Smooth muscle cell (in vitro differentiated cells): ENCODE measurements at regions not wholly inside any gene's neighbourhood (a gene's known extent, or its start where the extent isn't known, plus 50 kb on each side); places are given as distances from the start of the nearest gene placed in this dataset.

Experiments
- DNase-seq: peaks from one replicate; lab custom pipeline; 2025; ENCODE audit not compliant: unreplicated experiment; lab: John Stamatoyannopoulos, UW
- H2AFZ ChIP-seq: fragments of 200-600 bp; sonication (generic); 2 replicates; pipeline ENCODE4 v1.6.0; 2016; ENCODE audit warnings: antibody characterized with exemption, low read depth, mild to moderate bottlenecking
- H3F3A ChIP-seq: fragments of 200-600 bp; sonication (generic); 2 replicates; pipeline ENCODE4 v1.6.0; 2017; ENCODE audit warnings: antibody characterized with exemption, low read depth
- H3K27ac ChIP-seq: fragments of 200-600 bp; sonication (generic); 2 replicates; pipeline ENCODE4 v1.5.1; 2016; ENCODE audit warnings: low read depth, mild to moderate bottlenecking
- H3K27me3 ChIP-seq: fragments of 200-600 bp; sonication (generic); 2 replicates; pipeline ENCODE4 v1.6.1; 2016; ENCODE audit warnings: low read depth, mild to moderate bottlenecking
- H3K36me3 ChIP-seq: fragments of 200-600 bp; sonication (generic); 2 replicates; pipeline ENCODE4 v1.5.1; 2016; ENCODE audit warnings: low read depth
- H3K4me1 ChIP-seq: fragments of 200-600 bp; sonication (generic); 2 replicates; pipeline ENCODE4 v1.5.1; 2016; ENCODE audit warnings: low read depth
- H3K4me2 ChIP-seq: fragments of 200-600 bp; sonication (generic); 2 replicates; pipeline ENCODE4 v1.6.0; 2016; ENCODE audit warnings: mild to moderate bottlenecking
- H3K4me3 ChIP-seq: fragments of 200-600 bp; sonication (generic); 2 replicates; pipeline ENCODE4 v1.5.1; 2016; ENCODE audit warnings: mild to moderate bottlenecking
- H3K79me2 ChIP-seq: fragments of 200-600 bp; sonication (generic); 2 replicates; pipeline ENCODE4 v1.6.0; 2016; ENCODE audit warnings: low read depth, mild to moderate bottlenecking
- H3K9ac ChIP-seq: fragments of 200-600 bp; sonication (generic); 2 replicates; pipeline ENCODE4 v1.6.0; 2016; ENCODE audit warnings: low read depth
- H3K9me3 ChIP-seq: fragments of 200-600 bp; sonication (generic); replicated peaks from 2 replicates; pipeline ENCODE4 v1.5.1; 2016; ENCODE audit warnings: low read depth
- H4K20me1 ChIP-seq: fragments of 200-600 bp; sonication (generic); 2 replicates; pipeline ENCODE4 v1.6.0; 2016; ENCODE audit warnings: low read depth
- WGBS: methylation state at CpG from one replicate; pipeline ENCODE4 v1.1.7; 2016; ENCODE audit warnings: low lambda C conversion rate; 5-methylcytosine and 5-hydroxymethylcytosine counted together
- TF ChIP-seq, protein P1 (sequence below): fragments of 200-600 bp; sonication (generic); IDR thresholded peaks from 2 replicates; pipeline ENCODE4 v1.5.1; 2017; ENCODE audit warnings: borderline replicate concordance, mild to moderate bottlenecking, antibody characterized with exemption; ENCODE audit not compliant: insufficient read depth, poor library complexity, severe bottlenecking

- no peak overlapping the region for H3K9ac ChIP-seq
- no peak overlapping the region for H3K27ac ChIP-seq
- H3K4me2 ChIP-seq, result no peak overlapping the region
- TF ChIP-seq, protein P1, sequence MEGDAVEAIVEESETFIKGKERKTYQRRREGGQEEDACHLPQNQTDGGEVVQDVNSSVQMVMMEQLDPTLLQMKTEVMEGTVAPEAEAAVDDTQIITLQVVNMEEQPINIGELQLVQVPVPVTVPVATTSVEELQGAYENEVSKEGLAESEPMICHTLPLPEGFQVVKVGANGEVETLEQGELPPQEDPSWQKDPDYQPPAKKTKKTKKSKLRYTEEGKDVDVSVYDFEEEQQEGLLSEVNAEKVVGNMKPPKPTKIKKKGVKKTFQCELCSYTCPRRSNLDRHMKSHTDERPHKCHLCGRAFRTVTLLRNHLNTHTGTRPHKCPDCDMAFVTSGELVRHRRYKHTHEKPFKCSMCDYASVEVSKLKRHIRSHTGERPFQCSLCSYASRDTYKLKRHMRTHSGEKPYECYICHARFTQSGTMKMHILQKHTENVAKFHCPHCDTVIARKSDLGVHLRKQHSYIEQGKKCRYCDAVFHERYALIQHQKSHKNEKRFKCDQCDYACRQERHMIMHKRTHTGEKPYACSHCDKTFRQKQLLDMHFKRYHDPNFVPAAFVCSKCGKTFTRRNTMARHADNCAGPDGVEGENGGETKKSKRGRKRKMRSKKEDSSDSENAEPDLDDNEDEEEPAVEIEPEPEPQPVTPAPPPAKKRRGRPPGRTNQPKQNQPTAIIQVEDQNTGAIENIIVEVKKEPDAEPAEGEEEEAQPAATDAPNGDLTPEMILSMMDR, result no peak
- no peak overlapping the region for H3K4me3 ChIP-seq
- no peaks in the 10 kb centered on the region for H3F3A ChIP-seq
- H4K20me1 ChIP-seq, result no peaks in the 10 kb centered on the region
- no peak for DNase-seq
- H3K4me1 ChIP-seq, result no peaks in the 10 kb centered on the region
- peaks cover 3% of the 10 kb centered on the region for H3K9me3 ChIP-seq
- no peak overlapping the region for H2AFZ ChIP-seq
- H3K27me3 ChIP-seq, result no peaks in the 10 kb centered on the region
- no peaks in the 10 kb centered on the region for H3K36me3 ChIP-seq
- no peaks in the 10 kb centered on the region for H3K79me2 ChIP-seq
Observed at GRCh38 chr4:28822163-28822562, 1898.0 kb upstream of the PCDH7 start.

GRCh38 chr4:28827866-28828265, 1892.3 kb upstream of the PCDH7 start:
- no peaks in the 10 kb centered on the region for H3K36me3 ChIP-seq
- H3K27me3 ChIP-seq, result no peaks in the 10 kb centered on the region
- H4K20me1 ChIP-seq, result no peaks in the 10 kb centered on the region
- WGBS, result 98% methylated on average over 14 of the region's 24 CpGs
- H2AFZ ChIP-seq, result no peak overlapping the region
- no peak overlapping the region for H3K27ac ChIP-seq
- H3K79me2 ChIP-seq, result no peaks in the 10 kb centered on the region
- H3F3A ChIP-seq, result no peaks in the 10 kb centered on the region
- no peaks in the 10 kb centered on the region for H3K9me3 ChIP-seq
- H3K4me1 ChIP-seq, result no peaks in the 10 kb centered on the region
- DNase-seq, result no peak
- TF ChIP-seq, protein P1, result no peak
- H3K4me2 ChIP-seq, result no peak overlapping the region
- no peak overlapping the region for H3K9ac ChIP-seq
- H3K4me3 ChIP-seq, result no peak overlapping the region

DNA sequence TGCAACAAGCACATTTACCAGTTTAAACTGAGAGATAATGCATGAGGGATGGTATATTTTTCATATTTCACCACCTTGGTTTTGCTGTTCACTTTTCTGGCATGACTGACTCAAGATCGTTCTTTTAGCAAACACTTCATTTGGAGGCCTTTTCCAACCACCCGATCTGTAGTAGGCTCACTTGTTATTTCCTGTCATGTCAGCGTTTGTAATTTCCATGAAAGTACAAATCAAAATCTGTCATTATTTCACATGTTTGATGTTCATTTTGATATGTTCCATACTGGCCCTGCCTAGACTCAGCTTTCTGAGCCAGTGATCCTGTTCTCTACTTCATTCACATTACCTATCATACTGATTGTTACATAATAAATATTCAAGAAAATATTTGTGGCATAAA, 1888.3 kb upstream of the PCDH7 start:
- WGBS, result 90% methylated on average over 3 of the region's 3 CpGs
- H3K27me3 ChIP-seq, result no peaks in the 10 kb centered on the region
- DNase-seq, result no peak

DNA sequence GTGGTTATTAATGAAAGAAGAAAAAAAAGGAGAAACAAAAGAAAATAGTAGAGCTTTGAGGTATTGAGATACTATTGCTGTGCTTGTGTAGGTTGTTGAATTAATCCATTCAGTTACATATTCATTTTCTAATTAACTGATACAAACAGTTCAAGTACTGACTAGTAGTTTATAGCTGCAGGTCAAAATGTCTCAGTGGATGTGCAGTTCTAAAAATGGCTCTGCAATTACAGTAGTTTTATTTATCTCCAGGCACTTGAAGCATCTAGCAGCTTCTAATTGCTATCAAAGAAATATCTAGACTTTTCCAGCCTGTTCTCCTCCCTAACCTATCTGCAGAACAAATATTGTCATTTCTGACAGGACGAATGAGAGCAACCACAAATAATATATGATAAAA, 1887.7 kb upstream of the PCDH7 start:
- H2AFZ ChIP-seq, result no peak overlapping the region
- H3K4me2 ChIP-seq, result no peak overlapping the region
- no peaks in the 10 kb centered on the region for H3K79me2 ChIP-seq
- H4K20me1 ChIP-seq, result no peaks in the 10 kb centered on the region
- no peaks in the 10 kb centered on the region for H3K27me3 ChIP-seq
- H3K9me3 ChIP-seq, result no peaks in the 10 kb centered on the region
- DNase-seq, result no peak
- no peaks in the 10 kb centered on the region for H3F3A ChIP-seq
- no peak overlapping the region for H3K4me3 ChIP-seq
- H3K27ac ChIP-seq, result no peak overlapping the region
- H3K9ac ChIP-seq, result no peak overlapping the region
- H3K36me3 ChIP-seq, result no peaks in the 10 kb centered on the region
- TF ChIP-seq, protein P1, result no peak
- no peaks in the 10 kb centered on the region for H3K4me1 ChIP-seq
- WGBS, result 87% methylated on average over 1 of the region's 1 CpG

More for the DNA sequence above, 1888.3 kb upstream of the PCDH7 start:
- no peak overlapping the region for H3K9ac ChIP-seq
- TF ChIP-seq, protein P1, result no peak
- H2AFZ ChIP-seq, result no peak overlapping the region
- H3K4me3 ChIP-seq, result no peak overlapping the region
- no peak overlapping the region for H3K4me2 ChIP-seq
- no peaks in the 10 kb centered on the region for H4K20me1 ChIP-seq
- no peaks in the 10 kb centered on the region for H3F3A ChIP-seq
- H3K4me1 ChIP-seq, result no peaks in the 10 kb centered on the region
- no peaks in the 10 kb centered on the region for H3K36me3 ChIP-seq
- no peak overlapping the region for H3K27ac ChIP-seq
- H3K79me2 ChIP-seq, result no peaks in the 10 kb centered on the region
- H3K9me3 ChIP-seq, result no peaks in the 10 kb centered on the region
